Peyer's patch (tissue), 4 donors: ENCODE measurements at regions not wholly inside any gene's neighbourhood (a gene's known extent, or its start where the extent isn't known, plus 50 kb on each side); places are given as distances from the start of the nearest gene placed in this dataset.

Experiments used
- POLR2A ChIP-seq, 2 donors: fragments of 450-650 bp; IDR thresholded peaks; one replicate each; pipeline ENCODE4 v1.5.1; 2017; ENCODE audit warnings: antibody characterized with exemption in 2 of 2, mild to moderate bottlenecking in 2 of 2, moderate library complexity in 2 of 2
- TF ChIP-seq, protein P1 (sequence below), 6 experiments: fragments of 450-650 bp in 4 of 6; fragments of 200-600 bp in 2 of 6; sonication (generic) in 1 of 6; IDR thresholded peaks; one replicate each; pipeline ENCODE4 v1.5.1; 2017 to 2019; ENCODE audit warnings: antibody characterized with exemption in 6 of 6, mild to moderate bottlenecking in 3 of 6, moderate library complexity in 1 of 6

DNA sequence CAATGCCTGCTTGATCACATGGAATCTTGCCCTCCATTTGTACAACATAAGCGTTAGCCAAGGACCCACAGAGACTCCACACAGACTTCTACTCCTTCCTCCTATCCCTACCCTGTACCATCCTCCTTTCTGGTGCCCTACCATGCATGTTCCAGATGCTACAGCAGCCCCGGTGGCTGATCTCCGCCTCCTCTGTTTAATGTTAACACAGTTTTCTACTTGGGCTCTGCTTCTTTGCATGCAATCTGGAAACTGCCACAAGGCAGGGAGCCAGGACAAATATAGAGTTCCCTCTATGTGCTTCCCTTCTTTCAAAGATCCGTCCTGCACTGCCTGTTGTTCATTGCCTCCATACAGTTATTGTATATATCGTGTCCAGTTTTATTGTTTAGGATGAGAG is 368.6 kb upstream of the TENM3 start:
- TF ChIP-seq, protein P1, sequence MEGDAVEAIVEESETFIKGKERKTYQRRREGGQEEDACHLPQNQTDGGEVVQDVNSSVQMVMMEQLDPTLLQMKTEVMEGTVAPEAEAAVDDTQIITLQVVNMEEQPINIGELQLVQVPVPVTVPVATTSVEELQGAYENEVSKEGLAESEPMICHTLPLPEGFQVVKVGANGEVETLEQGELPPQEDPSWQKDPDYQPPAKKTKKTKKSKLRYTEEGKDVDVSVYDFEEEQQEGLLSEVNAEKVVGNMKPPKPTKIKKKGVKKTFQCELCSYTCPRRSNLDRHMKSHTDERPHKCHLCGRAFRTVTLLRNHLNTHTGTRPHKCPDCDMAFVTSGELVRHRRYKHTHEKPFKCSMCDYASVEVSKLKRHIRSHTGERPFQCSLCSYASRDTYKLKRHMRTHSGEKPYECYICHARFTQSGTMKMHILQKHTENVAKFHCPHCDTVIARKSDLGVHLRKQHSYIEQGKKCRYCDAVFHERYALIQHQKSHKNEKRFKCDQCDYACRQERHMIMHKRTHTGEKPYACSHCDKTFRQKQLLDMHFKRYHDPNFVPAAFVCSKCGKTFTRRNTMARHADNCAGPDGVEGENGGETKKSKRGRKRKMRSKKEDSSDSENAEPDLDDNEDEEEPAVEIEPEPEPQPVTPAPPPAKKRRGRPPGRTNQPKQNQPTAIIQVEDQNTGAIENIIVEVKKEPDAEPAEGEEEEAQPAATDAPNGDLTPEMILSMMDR (IDR thresholded peaks at IDR 0.05): no peak
- no peak for TF ChIP-seq POLR2A (IDR thresholded peaks at IDR 0.05)
